HG03565 (cell line): ENCODE measurements at regions not wholly inside any gene's neighbourhood (a gene's known extent, or its start where the extent isn't known, plus 50 kb on each side); places are given as distances from the start of the nearest gene placed in this dataset.
"Not testable (repeated sequence)": the region's sequence is repeated elsewhere in the genome, so short reads cannot be mapped to it uniquely, and the experiment has no call there.

Experiments
- ATAC-seq: cut with Tn5 transposase; IDR thresholded peaks from one replicate; pipeline ENCODE4 v1.9.1; 2021; ENCODE audit warnings: mild to moderate bottlenecking, moderate library complexity; ENCODE audit not compliant: unreplicated experiment

DNA sequence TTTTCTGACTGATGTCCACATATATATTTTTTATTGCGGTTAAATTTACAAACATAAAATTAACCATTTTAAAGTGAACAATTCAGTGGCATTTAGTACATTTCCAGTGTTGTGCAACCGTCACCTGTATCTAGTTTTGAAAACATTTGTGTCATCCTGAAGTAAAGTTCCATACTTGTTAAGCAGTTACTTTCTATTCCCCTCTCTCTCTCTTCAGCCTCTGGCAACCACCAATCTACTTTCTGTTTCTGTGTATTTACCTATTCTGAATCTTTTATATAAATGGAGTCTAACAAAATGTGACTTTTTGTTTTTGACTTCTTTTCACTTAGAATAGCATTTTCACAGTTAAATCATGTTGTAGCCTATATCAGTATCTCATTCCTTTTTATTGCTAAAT is 480.1 kb upstream of the SMARCA2 start:
- ATAC-seq = no peak

DNA sequence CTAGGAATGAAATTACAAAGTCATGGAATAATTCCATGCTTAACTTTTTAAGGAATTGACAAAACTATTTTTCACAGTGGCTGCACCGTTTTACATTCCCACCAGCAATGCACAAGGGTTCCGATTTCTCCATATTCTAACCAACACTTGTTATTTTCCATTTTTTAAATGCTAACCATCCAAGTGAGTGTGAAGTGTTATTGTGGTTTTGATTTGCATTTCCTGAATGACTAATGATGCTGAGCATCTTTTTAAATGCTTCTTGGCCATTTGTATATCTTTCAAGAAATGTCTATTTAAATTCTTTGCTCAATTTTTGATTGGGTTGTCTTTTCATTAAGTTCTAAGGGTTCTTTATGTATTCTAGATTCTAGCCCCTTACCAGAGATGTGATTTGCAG is 479.5 kb upstream of the SMARCA2 start:
- ATAC-seq = no peak

DNA sequence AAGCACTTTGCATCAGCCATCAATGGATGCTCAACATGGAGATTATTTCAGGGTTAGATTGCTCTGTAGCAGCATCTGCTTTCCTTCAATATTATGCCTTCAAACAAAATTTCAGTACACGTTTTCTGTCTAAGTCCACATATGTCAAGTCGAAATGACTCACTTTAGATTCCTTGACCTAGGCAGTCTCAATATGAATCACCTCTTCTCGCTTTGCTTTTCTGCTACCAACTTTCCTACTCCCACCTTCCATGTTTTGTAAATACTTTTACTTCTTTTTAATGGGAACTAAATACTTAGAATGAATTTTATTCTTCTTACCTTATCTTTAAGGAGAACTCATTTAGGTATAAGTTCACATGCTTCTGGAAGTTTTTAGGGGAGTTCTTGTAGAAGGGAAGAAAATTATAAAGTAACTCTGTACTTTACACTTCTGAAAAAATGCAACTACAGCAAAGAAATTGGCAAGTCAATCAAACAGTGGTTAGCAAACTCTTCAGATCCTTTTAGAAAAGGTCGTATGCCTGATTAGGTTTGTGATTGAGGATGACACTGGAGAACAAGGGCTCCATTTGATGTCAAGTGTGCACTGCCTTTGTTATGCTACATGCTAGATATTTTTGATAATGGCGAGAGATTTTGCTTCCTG is 478.5 kb upstream of the SMARCA2 start:
- ATAC-seq = peak; percentile 81

DNA sequence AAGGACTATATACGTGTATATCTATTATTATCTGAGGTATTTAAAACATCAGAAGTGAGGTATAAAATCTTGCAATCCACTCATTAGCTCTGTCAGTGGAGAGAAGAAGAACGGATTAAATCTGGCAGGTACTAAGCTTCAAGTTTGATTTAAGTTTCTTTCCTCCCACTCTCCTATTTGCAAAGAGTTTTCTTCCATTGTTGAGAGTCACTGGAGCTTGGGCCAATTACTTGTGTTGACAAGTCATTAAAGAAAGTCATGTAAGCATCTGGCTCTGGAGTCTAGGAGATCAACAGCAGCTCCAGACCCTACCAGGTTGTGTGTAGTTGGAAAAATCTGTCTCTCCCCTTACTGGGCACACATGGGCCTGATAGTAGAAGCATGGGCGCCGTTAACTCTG is 476.8 kb upstream of the SMARCA2 start:
- ATAC-seq = no peak

DNA sequence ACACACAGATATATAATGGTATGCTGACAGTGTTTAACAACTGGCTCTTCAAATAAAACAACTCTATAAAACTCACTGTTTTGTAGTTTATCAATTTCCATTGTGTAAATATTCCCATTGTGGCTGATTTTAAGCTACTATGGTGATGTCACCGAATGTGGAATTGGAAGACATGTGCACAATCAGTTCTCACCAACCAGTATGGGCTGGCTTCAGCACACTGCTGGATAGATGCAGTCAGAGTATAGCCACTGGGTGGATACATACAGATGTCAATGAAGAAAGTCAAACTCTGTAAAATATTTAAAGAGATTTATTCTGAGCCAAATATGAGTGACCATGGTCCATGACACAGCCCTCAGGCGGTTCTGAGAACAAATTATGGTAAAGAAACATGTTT is 475.9 kb upstream of the SMARCA2 start:
- ATAC-seq = no peak

DNA sequence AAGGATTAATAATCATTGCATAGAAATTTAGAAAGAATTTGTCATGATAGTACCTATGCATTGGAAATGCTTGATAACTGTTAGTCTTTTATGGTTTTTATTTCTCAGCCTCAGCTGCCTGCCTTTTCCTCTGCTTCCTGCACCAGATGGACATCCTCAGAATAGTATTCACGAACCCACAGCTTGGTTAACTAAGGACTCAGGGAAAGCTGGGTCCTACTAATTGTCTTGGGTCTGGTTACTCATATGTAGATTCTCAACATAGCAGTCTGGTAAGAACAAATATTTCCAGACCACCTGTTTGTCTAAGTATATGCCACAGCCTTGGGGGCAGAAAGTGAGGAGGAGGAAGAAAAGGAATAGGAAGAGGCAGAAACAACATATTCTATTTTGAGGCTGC is 464.5 kb upstream of the SMARCA2 start:
- ATAC-seq = no peak

DNA sequence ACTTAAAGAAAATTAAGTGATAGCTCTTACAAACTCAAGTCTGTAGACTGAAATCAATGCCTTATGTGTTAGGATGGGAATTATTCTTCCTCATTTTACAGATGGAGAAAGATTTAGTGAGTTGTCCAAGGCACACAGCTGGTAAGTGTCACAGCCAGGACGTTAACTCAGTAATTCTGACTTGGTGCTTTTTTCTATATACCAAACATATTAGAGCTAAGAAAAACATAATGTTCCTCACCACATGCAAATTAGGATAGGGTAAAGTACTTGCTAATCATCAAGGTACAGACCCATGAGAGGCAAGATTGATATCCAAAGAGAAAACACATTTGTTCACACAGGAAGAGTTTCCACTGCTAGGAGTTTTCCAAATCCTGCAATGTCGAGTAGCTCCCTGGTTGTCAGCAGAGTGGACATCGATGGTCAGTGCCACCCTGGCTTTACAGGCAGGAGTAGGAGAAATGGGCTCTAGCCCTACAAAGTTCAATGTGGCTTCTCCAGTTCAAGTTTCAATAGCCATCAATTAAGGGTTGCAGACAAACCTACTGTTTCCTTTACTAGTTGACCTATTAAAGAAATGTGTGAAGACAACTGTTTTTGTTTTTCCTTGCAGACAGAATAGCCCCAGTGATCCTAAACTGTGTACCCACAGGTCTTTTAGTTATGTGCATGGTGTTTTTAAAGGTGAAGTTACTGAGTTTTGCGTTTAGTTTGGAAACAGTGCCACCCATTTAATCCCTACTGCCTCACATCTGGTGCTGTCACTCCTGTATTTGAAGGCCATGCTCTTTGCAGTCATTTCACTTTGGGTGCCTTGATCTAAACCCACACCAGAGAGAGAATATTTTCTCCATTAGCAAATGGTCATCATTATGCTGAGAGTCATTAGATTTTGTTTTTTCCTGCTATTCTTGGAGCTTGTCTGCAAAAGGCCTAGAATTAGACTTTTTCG is 460.8 kb upstream of the SMARCA2 start:
- no peak for ATAC-seq

DNA sequence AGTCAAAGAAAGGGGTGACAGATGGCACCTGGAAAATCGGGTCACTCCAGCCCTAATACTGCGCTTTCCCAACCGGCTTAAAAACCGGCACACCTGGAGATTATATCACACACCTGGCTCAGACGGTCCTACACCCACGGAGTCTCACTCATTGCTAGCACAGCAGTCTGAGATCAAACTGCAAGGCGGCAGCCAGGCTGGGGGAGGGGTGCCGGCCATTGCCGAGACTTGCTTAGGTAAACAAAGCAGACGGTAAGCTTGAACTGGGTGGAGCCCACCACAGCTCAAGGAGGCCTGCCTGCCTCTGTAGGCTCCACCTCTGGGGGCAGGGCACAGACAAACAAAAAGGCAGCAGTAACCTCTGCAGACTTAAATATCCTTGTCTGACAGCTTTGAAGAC is 456.5 kb upstream of the SMARCA2 start:
- not testable (repeated sequence) for ATAC-seq

DNA sequence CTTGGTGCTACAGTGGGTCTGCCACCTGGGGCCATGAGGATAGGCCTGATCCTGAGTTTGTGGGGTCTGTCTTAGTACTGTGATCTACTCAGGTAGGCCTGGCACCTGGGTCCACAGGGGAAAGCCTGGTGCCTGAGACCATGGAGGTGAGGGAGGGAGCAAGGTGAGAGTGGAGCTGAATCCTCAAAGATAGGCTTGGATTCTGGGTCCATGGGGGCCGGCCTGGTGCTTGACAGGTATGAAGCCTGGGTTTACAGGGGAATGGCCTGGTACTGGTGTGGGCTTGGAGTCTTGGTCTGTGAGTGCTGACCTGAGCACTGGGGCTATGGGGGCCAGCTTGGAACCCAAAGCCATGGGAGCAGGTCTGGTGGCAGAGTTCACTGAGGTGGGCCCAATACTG is 439.2 kb upstream of the SMARCA2 start:
- no peak for ATAC-seq

DNA sequence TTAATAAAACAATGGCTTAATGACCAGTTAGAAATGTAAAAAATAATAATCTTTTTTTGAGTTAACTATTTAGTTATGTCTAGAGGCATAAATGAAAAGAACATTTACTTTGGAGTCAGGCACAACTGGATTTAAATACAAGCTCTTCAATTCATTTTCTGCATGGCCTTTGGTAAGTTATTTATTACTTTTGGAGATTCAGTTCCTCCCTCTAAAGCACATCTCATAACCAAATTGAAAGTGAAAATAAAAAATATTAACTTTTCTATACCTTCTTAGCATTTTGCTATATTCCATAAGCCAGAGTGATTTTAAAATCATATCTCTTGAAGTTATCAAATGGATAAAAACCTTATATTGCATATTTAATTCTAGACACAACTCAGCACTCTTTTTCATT is 434.9 kb upstream of the SMARCA2 start:
- no peak for ATAC-seq

DNA sequence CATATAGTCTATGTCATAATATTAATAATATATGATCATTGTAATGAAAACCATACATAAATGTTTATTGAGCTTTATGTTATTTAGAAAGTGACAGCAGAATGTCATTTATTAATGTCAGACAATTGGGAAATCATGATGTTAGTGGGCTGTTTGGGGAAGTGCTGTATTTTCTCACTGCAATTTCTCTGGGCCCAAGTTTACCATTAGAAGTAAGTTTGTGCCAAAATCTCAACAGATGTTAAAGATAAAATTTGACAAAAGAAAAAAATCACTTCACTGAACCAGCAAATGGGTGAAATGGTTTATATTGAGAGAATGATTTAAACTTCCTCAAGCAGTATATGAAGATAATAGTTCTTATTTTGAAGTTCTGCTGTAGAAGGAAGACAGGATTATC is 433.2 kb upstream of the SMARCA2 start:
- ATAC-seq = no peak

DNA sequence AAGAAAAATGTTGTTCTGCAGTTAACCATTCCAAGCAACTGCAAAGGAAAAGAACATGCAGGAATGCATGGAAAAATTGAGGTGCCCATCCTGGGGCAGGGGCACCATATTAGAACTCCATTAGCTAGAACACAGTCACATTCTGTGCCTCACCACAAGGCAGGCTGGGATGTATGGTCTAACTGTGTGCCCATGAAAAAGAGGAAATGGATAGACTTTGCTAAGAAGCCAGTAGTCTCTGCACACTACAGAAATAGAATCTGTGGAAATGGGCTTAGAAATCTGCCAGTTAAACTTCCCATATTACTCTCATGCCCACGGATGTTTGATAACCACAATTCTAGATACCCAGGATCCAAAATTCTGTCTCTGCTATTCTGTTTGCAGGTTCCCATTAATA is 423.8 kb upstream of the SMARCA2 start:
- ATAC-seq = no peak

DNA sequence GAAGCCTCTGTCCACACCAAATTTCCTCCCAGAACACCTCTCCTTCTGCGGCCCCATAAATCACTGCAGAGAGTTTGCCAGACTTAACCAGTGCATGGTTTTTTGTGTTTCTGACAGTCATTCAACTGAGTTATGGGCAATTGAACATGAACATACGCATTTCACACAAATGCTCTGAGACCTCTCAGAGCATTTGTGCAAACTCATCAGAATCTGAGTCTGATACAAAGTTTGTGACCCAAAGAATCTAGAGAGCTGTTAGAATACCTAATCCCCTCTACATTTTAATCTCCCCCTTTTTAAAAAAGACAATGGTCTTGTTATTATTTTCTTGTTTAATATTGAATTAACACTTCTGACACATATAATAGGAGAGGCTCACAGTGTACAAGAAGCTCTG is 416.9 kb upstream of the SMARCA2 start:
- ATAC-seq = no peak

DNA sequence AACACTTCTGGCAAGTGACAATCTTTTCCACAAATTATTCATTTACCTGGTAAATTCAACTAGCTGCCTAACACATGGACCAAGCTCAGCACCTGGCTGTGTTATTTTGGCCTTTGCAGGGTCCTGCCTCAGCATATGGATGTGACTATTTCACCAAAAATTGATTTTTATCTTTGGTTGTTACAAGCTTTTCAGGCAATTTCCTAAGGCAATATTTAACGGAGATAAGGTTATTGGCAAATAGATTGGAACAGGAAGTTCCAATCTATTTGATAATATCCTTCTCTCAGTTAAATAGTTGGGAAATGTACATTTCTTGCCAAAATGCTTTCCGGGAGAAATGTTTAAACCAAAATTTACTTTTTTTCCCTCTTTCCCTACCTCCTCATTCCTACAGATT is 415.2 kb upstream of the SMARCA2 start:
- ATAC-seq = no peak

DNA sequence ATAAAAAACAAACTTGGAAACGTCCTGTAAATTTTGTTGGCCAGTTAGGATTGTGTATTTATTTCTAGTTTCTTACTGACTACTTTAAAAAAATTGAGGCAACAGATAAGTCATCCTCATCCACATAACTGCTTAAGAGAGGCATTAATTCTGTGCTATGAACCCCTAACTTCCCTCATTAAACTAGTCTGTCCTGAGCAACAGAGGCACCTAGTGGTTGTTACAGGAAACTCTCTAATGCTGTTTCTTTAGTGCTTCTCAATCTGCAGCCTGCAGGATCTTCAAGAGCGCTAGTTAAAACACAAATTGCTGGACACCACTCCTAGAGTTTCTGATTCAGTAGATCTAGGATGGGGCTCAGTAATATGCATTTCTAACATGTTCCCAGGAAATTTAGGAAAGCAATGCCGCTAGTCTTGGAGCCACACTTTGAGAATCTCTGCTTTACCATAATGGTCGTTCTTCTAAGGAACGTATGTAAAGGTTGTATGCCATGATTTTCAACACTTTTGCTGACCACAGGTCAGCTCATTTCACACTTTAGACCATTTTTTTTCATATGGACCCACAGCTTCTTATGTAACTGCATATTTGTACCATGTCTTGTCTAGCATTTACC is 410.1 kb upstream of the SMARCA2 start:
- peak; percentile 77 for ATAC-seq

DNA sequence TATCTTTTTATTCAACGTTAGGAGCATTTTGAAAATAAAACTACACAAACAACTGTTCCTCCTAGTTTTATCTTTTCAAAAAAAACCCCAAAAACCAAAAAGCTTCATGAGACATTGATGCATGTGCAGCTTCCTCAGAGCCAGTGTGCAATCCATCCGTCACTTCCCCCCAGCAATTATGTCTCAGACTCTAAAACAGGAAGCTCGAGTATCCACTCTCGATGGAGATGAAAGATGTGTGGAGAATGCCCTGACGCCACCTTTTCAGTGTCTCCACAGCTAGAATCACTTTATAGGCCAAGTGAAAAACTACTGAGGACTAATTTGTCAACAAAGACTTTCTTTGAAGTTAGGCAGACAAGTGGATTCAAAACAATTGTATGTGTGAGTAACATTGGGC is 408.9 kb upstream of the SMARCA2 start:
- no peak for ATAC-seq

DNA sequence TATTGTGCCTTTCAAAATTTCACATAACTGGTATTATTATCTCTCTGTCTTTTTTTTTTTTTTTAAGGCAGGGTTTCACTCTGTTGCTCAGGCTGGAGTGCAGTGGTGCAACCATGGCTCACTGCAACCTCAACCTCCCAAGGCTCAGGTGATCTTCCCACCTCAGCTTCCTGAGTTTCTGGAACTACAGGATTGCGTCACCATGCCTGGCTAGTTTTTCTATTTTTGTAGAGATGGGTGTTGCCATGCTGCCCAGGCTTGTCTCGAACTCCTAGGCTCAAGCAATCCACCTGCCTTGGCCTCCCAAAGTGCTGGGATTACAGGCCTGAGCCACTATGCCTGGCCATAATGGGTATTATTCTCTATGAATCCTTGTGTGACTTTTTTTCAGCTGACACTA is 402.3 kb upstream of the SMARCA2 start:
- ATAC-seq = no peak

DNA sequence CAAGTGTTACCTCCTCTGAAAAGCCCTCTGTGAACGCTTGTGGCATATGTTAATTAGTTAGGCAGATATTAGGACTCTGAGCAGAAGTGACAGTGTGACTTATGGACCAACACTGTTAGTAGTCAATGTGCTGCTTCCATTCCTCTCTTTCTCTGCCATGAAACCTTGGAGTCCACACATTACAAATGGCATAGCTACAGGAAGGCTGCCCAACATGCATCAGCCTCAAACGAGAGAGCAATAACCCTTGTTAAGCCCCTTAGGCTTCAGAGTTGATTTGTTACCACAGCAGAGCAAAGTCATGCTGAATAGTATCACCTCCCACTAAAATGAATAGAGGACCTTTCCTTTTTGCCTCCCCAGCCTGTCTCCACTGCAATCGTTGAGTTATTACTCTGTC is 397.7 kb upstream of the SMARCA2 start:
- ATAC-seq = no peak

DNA sequence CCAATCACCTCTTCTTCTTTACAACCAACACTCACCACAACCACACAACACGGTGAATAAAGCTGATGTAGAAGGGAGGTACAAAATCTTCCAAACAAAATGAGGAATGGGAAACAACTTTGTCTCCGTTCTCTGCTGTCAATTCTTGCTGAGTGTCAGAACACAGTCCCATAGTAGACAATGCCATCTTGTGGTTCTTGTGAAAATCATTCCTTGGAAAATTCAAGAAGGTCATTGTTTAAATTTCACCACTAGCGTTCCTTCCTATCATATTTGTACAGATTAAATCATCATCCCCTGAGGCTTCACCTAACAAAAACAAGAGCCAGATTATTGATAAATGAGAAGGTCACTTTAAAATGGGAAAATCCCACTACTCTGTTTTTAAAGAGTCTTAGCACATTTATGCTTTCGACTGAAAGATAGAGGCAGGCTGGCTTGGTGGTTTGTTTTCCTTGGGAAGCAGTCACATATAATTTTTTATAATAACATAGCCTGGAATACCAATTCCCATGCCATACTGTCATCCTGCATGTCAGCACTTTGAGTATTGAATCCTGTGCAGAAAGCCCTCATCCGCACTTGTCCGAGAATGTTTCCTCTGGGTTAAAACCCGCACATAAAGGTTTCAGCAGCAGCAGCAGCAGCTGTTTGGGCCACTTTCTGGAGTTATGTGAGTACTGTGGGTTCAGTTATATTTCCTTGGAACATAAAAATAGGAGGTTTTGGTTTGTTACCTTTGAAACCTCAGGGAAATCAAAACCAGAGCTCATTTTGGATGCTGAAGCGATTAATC is 395.0 kb upstream of the SMARCA2 start:
- ATAC-seq = no peak

DNA sequence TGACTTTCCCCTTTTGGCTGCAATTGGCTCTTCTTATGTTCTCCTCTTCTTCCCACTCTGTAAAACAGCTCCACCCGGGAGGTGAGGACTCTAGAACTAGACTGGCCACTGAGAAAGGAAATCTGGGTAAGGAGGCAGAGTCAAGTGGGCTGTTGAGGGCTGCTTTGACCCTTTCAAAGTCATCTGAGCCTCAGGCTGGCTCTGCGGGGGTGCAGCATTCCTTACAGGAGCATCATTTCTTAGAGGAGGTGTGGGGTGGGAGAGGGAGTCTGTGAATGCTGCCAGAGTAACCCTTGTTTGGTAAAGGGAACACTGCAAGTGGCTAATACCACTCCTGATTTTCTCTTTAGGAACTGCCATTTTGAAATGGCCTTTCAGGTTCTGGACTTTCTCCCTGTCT is 377.7 kb upstream of the SMARCA2 start:
- ATAC-seq = no peak

DNA sequence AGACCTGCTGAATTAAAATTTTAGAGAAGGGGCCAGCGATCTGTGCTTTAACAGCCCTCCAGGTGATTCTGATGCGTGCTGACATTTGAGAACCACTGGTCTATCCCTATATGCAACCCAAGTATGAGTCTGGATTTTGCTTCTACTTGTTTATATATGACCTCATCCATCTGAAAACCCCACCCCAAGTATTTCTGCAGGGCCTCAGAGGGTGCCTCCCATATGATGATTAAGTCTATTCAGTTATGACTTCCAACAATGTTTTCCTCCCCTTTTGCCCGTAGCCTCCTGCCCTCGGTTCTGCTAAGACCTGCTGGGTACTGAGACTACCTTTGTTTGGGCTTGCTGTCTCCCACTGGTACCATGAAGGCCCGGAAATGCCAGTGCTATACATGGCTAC is 376.0 kb upstream of the SMARCA2 start:
- ATAC-seq = no peak
